22Rv1 (cell line): ENCODE measurements at regions not wholly inside any gene's neighbourhood (a gene's known extent, or its start where the extent isn't known, plus 50 kb on each side); places are given as distances from the start of the nearest gene placed in this dataset.

Experiments
- H3K27ac ChIP-seq: fragments of 450-650 bp; 2 replicates; pipeline ENCODE4 v1.5.1; 2017
- CTCF ChIP-seq: fragments of 450-650 bp; IDR thresholded peaks from 2 replicates; pipeline ENCODE4 v1.5.1; 2017; ENCODE audit warnings: mild to moderate bottlenecking
- ZFX ChIP-seq: fragments of 450-650 bp; IDR thresholded peaks from 2 replicates; pipeline ENCODE4 v1.6.1; 2017; ENCODE audit warnings: antibody characterized with exemption, borderline replicate concordance

GRCh38 chr17:70795620-70796019 lies 626.3 kb downstream of the KCNJ2 start:
- H3K27ac ChIP-seq: no peak overlapping the region
- TF ChIP-seq CTCF: no peak
- no peak for TF ChIP-seq ZFX

GRCh38 chr17:70796757-70797156 lies 627.4 kb downstream of the KCNJ2 start:
- no peak overlapping the region for H3K27ac ChIP-seq
- TF ChIP-seq CTCF (no peak), ZFX (no peak)

GRCh38 chr17:70797166-70797565 lies 627.8 kb downstream of the KCNJ2 start:
- TF ChIP-seq ZFX (no peak), CTCF (no peak)
- H3K27ac ChIP-seq: no peak overlapping the region

GRCh38 chr17:70804161-70804560 lies 634.8 kb downstream of the KCNJ2 start:
- no peak overlapping the region for H3K27ac ChIP-seq
- TF ChIP-seq CTCF (no peak), ZFX (no peak)

GRCh38 chr17:70808596-70808995 lies 639.3 kb downstream of the KCNJ2 start:
- TF ChIP-seq CTCF (peak; percentile 59), ZFX (no peak)

GRCh38 chr17:70810609-70811008 lies 641.3 kb downstream of the KCNJ2 start:
- H3K27ac ChIP-seq: no peak overlapping the region
- TF ChIP-seq CTCF (no peak), ZFX (no peak)

More at GRCh38 chr17:70808596-70808995, 639.3 kb downstream of the KCNJ2 start:
- no peak overlapping the region for H3K27ac ChIP-seq

- TF ChIP-seq CTCF: no peak
- TF ChIP-seq ZFX: no peak
Observed at GRCh38 chr17:70813355-70813930, 644.1 kb downstream of the KCNJ2 start.

More at GRCh38 chr17:70813355-70813930, 644.1 kb downstream of the KCNJ2 start:
- H3K27ac ChIP-seq: no peak overlapping the region
